SK-N-SH (cell line): ENCODE measurements at regions not wholly inside any gene's neighbourhood (a gene's known extent, or its start where the extent isn't known, plus 50 kb on each side); places are given as distances from the start of the nearest gene placed in this dataset.

Experiments used
- JUND ChIP-seq: IDR thresholded peaks from 2 replicates; pipeline ENCODE4 v1.4.0; 2012
- RAD21 ChIP-seq: IDR thresholded peaks from 2 replicates; pipeline ENCODE4 v1.6.1; 2012; ENCODE audit warnings: mild to moderate bottlenecking, low read length
- RCOR1 ChIP-seq: fragments of 150-350 bp; IDR thresholded peaks from 2 replicates; pipeline ENCODE4 v1.6.1; 2017; ENCODE audit warnings: antibody characterized with exemption, low read length
- SMC3 ChIP-seq: IDR thresholded peaks from 2 replicates; pipeline ENCODE4 v1.6.1; 2012; ENCODE audit warnings: low read depth, low read length, improper control_type of control experiment
- TF ChIP-seq, protein P1 (sequence below): fragments of 200-600 bp; sonication (generic); IDR thresholded peaks from 2 replicates; pipeline ENCODE4 v1.6.1; 2017; ENCODE audit warnings: antibody characterized with exemption, mild to moderate bottlenecking, moderate library complexity

DNA sequence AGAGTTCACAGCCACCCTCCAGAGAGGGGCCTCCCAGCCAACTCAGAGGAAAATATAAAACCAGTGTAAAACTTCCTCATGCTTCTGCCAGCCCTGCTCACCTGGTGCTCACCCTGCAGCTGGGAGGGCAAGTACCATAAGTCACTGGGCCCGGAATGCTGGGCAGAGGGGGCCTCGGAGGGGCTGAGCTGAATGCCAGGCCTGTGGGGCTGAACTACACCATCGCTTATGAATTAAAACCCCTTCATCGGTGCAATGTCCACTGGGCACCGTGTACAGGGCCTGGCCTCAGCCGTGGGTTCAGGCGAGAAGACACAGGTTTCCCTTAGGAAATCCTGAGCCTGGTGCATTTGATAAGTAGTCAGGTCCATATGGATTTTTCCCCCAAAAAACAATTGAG lies 828.6 kb downstream of the TBC1D22A start:
- TF ChIP-seq, protein P1, sequence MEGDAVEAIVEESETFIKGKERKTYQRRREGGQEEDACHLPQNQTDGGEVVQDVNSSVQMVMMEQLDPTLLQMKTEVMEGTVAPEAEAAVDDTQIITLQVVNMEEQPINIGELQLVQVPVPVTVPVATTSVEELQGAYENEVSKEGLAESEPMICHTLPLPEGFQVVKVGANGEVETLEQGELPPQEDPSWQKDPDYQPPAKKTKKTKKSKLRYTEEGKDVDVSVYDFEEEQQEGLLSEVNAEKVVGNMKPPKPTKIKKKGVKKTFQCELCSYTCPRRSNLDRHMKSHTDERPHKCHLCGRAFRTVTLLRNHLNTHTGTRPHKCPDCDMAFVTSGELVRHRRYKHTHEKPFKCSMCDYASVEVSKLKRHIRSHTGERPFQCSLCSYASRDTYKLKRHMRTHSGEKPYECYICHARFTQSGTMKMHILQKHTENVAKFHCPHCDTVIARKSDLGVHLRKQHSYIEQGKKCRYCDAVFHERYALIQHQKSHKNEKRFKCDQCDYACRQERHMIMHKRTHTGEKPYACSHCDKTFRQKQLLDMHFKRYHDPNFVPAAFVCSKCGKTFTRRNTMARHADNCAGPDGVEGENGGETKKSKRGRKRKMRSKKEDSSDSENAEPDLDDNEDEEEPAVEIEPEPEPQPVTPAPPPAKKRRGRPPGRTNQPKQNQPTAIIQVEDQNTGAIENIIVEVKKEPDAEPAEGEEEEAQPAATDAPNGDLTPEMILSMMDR = no peak
- no peak for TF ChIP-seq RCOR1
- no peak for TF ChIP-seq JUND
- no peak for TF ChIP-seq SMC3
- no peak for TF ChIP-seq RAD21
